GM19324 (cell line): ENCODE measurements at regions not wholly inside any gene's neighbourhood (a gene's known extent, or its start where the extent isn't known, plus 50 kb on each side); places are given as distances from the start of the nearest gene placed in this dataset.
"Not testable (repeated sequence)": the region's sequence is repeated elsewhere in the genome, so short reads cannot be mapped to it uniquely, and the experiment has no call there.

Experiments used
- ATAC-seq: cut with Tn5 transposase; IDR thresholded peaks from one replicate; pipeline ENCODE4 v1.9.1; 2021; ENCODE audit warnings: mild to moderate bottlenecking, moderate library complexity; ENCODE audit not compliant: unreplicated experiment, low FRiP score

DNA sequence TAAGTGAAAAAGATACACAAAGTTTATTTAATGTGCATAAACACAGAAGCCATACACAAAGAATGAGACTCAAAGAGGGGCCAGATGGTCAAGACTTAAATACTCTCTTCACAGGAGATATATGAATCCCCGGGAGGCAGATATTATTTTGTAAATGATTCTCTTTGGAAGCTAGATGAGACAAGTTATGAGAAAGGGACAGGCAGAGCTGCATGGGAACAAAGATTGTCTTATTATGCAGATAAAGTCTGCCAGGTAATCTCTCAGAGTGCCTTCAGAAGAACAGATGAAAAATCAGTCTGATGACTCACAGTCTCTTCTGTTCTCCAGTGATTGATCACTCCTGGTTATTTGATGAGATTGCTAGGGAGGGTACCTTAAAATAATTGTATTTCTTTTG is 89.0 kb downstream of the NAF1 start:
- ATAC-seq, result no peak

GRCh38 chr4:163072222-163072621 is 94.5 kb downstream of the NAF1 start:
- ATAC-seq, result no peak

GRCh38 chr4:163071308-163071707 is 95.4 kb downstream of the NAF1 start:
- no peak for ATAC-seq

DNA sequence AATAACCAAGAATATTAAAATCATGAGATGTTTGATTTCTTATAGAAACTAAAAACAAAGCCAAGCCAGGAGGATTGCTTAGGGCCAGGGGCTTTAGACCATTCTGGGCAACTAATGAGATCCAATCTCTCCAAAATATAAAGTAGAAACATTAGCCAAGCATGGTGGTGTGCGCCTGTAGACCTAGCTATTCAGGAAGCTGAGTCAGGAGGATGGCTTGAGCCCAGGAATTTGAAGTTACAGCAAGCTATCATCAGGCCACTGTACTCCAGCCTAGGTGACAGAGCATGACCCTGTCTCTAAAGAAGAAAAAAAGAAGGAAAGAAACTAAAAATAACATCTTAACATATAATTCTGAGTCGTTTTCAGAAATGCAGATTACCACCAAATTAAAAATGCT is 96.7 kb downstream of the NAF1 start:
- ATAC-seq, result no peak

- no peak for ATAC-seq
Observed at GRCh38 chr4:163063891-163064290, 102.8 kb downstream of the NAF1 start.

- peak; percentile 40 for ATAC-seq
Observed at GRCh38 chr4:163048447-163048846, 118.2 kb downstream of the NAF1 start.

GRCh38 chr4:163042306-163042705 is 124.4 kb downstream of the NAF1 start:
- ATAC-seq, result peak; percentile 44

GRCh38 chr4:163017135-163017534 is 149.6 kb downstream of the NAF1 start:
- no peak for ATAC-seq

DNA sequence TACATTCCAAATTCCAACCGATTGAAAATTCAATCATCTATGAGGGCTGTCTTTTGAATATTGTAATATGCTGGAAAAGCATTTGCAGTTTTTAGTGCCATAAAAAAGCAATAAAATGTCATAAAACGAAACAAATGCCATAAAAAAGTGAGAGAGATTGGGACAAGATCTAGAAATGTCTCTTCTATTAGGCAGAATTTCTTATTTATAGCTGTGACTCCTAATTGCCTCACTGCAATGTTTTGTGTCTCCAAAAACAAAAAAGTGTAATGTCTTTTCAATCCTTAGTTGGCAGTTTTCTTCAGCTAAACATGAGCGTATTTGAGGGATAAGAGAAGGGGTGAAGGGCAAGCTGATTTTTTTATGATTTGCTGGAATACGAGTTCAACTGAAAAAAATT is 153.9 kb downstream of the NAF1 start:
- no peak for ATAC-seq

DNA sequence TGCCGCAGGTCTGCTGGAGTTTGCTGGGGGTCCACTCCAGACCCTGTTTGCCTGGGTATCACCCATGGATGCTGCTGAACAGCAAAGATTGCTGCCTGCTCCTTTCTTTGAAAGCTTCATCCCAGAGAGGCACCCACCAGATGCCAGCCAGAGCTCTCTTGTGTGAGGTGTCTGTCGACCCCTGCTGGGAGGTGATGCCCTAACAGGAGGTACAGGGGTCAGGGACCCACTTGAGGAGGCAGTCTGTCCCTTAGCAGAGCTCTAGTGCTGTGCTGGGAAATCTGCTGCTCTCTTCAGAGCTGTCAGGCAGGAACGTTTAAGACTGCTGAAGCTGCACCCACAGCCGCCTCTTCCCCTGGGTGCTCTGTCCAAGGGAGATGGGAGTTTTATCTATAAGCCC is 162.7 kb downstream of the NAF1 start:
- ATAC-seq, result no peak

DNA sequence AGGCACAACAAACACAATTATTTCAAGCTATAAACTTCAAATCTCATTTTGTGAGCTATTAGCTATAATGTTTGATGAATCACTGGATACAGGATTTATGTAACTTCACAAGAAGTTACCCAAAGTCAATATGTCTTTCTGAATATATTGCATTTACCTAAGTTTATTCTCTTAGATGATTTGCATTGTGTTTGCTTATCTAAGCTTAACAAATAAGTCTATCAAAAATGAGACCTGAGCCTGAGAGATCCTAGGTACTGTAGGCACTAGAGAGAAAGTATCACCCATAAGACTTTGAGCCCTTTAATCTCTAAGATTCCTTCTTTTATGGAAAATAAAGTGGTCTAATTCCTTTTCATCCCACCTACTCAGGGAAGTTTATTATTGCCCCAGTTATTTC is 178.2 kb downstream of the NAF1 start:
- no peak for ATAC-seq

GRCh38 chr4:162985131-162985530 is 181.6 kb downstream of the NAF1 start:
- no peak for ATAC-seq

GRCh38 chr4:162984621-162985020 is 182.1 kb downstream of the NAF1 start:
- ATAC-seq, result no peak

GRCh38 chr4:162981823-162982222 is 184.9 kb downstream of the NAF1 start:
- ATAC-seq, result no peak

DNA sequence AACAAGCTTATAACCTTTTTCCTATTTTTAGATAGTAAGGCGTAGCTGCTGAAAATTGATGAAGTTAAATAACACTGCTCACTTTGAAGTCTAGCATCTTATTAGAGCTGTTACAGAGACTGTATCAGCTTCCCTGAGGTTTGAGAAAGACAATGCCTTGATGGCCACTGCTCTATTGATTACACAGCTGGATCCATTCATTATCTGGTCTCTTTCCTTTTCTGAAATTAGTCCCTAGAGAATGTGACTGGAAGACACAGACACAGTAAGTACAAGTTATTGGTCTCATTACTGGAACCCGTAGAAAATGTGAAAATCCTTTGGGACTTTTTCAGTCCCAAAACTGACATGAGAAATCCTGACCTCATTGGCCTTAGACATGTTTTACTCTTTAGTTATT is 188.3 kb downstream of the NAF1 start:
- no peak for ATAC-seq

DNA sequence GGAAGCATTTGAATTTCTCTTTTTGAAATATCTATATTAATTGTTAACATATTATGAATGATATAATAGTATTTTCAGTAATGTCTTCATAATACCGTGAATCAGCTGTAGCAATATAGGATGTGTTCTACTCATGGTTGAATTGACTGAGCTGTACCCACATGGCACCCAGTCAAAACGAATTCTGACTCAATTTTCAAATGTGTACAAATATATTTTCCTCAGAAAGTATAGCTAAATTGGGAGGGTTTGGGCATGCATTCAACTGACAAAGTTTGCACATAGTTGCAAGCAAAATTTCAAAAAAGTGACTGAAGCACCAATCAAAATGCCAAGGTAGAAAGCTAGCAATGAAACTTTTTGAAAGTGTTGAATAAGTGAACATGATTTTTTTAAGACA is 188.9 kb downstream of the NAF1 start:
- ATAC-seq, result no peak

DNA sequence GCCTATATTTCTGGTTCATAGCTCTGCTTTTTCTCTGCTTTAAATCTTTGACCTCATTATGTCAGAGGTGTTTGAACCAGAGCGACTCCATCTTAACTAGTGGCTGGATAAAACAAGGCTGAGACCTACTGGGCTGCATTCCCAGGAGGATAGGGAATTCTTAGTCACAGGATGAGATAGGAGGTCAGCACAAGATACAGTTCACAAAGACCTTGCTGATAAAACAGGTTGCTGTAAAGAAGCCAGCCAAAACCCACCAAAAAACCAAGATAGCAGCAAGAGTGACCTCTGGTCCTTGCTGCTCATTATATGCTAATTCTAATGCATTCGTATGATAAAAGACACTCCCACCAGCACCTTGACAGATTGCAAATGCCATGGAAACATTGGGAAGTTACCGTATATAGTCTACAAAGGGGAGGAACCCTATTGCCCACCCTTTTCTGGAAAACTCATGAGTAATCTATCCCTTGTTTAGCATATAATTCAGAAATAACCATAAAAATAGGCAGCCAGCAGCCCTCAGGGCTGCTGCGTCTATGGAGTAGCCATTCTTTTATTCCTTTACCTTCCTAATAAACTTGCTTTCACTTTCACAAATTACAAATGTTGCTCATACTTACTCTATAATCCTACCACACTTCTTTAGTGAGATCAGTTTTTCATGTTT is 193.9 kb downstream of the NAF1 start:
- ATAC-seq, result no peak

- ATAC-seq, result no peak
Observed at GRCh38 chr4:162969194-162969593, 197.5 kb downstream of the NAF1 start.

DNA sequence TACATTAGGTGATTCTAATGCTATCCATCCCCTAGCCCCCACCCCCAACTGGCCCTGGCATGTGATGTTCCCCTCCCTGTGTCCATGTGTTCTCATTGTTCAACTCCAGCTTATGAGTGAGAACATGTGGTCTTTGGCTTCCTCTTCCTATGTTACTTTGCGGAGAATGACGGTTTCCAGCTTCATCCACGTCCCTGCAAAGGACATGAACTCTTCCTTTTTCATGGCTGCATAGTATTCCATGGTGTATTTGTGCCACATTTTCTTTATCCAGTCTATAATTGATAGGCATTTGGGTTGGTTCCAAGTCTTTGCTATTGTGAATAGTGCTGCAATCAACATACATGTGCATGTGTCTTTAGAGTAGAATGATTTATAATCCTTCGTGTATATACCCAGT is 200.7 kb downstream of the NAF1 start:
- not testable (repeated sequence) for ATAC-seq

DNA sequence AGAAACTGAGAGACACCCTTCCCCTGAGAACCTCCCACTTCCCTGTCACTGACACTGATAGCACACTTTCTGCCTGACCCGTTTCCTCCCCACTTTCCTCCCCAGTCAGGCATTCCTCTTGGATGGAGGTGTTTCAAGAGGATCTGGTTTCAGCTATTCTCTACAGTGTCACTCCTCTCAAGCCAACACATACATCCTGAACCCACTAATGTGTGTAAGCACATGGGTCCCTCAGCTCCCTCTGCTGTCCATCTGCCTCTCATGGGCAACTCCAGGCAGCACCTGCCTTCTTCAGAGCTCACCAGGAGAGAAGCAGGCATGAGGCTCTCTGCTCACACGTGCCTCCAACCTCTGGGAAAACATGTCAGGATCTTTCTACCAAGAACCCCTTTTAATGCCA is 207.6 kb downstream of the NAF1 start:
- ATAC-seq, result peak; percentile 70

DNA sequence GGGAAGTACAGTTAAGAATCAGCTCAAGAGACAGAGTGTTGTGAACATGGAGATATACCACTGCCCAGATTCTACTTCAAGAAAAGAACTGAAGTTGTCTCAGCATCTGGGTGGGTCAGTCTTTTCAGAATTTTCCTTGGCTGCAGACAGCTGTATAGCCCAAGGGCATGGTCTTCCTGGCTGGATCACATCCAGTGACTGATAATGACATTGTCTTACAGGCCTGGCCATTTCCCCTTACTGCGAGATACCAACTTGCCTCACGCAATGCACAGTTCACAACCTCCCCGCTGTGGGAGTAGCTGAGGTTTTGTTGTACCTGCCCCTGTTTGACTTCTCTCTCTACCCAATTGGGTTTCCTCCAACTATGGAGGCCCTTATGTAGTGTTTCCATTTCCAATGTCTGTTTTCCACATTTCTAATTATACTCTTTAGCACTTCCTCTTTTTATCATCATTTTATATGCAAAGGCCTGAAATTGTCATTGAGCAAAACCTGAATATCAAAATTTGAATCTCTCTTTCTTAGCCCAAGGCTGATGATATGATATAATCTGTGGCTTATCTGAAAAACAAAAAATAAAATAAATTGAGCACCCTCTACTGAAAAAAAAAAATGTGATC is 209.1 kb downstream of the NAF1 start:
- no peak for ATAC-seq

- ATAC-seq, result no peak
Observed at GRCh38 chr4:162954976-162955375, 211.7 kb downstream of the NAF1 start.

GRCh38 chr4:162952232-162952631 is 214.5 kb downstream of the NAF1 start:
- ATAC-seq, result no peak
